AML-193 (cell line): ENCODE measurements at regions not wholly inside any gene's neighbourhood (a gene's known extent, or its start where the extent isn't known, plus 50 kb on each side); places are given as distances from the start of the nearest gene placed in this dataset.

Experiments
- DNase-seq, 2 experiments: peaks; one replicate each; lab custom pipeline; 2025; lab: John Stamatoyannopoulos, UW

DNA sequence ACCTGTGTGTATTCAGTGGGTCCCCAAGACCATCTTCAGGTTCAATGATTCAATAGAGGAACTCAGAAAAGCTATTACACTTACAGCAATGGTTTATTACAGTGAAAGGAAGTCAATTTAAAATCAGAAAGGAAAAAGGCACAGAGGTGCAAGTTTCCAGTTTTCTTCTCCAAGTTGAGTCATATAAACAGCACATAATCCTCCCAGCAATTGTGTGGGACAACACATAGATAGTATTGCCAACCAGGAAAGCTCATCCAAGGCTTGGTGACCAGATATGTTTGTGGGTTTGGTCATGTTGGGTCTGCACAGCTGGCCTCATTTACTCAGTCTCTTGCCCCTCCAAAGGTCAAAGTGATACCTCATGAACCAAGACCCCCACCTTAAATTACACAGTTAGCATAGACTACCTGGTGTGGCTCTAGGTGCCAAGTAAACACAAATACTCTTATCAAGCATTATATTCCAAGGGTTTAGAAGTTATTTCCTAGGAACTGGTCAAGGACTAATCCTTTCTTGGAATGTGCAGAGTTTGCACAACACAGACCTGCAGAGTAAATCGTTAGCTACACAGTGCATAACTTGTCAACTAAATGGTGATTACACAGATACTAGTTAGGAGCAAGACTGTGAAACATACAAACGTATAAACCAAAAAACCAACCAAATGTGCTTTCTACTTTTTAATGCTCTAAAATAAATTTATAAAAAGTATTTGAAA, 777.3 kb downstream of the PCDH18 start:
- no peak for DNase-seq

DNA sequence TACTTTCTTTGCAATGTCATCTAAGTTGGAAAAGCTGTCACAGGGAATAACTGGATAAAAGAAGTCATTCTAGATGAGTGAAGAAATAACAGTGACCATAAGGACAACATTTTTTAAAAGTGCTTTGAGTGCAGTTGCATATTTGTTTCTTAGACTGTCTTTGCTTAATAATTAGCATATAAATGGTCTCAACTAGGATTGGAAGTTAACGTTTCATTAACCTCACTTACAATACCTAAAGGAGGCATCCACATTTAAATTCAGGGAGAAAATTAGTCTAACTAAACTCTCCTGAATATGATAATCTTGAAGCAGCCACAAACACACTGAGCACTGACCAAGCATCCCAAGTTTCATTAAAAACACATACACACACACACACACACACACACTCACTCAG, 780.7 kb downstream of the PCDH18 start:
- DNase-seq: no peak

DNA sequence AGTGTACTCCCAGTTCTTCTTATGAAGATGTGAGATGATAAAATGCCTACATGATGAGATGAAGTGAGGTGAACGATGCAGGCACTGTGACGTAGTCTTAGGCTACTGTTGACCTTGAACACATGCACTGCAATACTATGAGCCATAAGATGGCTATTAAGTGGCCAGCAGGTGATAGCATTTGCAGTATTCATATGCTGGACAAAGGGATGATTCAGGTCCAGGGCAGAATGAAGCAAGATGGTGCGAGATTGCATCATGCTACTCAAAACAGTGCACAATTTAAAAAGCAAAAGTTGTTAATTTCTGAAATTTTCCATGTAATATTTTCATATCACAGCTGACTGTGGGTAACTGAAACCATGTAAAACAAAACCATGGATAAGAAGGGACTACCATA, 781.4 kb downstream of the PCDH18 start:
- DNase-seq: no peak

DNA sequence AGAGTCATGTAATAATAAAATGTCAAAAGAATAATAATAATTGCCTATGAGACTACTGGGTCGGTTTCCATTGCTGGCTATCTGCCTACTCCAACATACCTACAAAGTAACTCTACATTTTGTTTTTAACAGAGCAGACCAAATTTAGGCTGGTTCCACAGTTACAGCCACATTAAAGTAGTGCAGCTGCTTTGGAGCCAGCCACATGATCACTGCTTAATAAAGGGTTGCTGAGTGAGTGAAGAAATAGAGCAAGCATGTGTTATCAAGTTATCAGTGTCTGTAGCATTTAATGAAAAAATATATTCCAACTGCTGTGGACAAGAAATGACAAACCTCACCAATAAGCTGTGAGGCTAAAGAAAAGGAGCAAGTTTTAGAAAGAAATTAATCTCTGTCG, 782.3 kb downstream of the PCDH18 start:
- DNase-seq: no peak

DNA sequence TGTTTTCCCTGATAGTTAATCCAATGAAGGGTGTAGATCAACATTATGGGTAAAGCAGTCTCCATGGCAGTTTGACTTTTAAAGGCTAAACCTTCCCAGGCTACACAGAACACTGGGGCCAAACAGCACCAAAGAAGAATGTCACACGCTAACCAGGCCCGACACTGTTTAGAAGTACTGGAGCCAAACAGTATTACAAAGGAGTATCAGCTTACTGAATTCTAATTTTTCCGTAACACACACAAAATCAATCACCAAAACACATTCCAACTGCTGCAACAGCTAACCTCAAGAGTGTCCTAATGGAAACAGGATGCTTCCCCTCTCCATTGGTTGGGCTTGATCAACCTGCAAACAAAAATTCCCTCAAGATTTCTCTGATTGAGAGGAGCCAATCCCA, 783.5 kb downstream of the PCDH18 start:
- no peak for DNase-seq

DNA sequence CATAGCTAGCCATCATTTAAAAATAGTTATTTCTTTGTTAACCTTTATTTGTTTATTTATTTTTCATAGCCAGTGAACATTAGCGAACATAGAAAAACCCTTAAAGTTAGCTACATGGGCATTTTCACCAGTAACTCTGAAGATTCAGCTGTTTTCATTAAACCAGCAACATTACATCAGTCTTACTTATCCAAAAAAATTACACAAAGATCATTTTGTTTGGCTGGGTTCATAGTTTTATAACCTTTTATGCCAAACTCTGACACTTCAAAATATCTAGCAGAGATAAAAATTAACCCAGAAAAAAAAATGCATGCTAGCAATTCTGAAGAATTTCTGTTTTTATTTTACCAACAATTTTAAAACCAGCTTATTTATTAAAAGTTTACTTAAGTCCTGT, 784.1 kb downstream of the PCDH18 start:
- DNase-seq: no peak

DNA sequence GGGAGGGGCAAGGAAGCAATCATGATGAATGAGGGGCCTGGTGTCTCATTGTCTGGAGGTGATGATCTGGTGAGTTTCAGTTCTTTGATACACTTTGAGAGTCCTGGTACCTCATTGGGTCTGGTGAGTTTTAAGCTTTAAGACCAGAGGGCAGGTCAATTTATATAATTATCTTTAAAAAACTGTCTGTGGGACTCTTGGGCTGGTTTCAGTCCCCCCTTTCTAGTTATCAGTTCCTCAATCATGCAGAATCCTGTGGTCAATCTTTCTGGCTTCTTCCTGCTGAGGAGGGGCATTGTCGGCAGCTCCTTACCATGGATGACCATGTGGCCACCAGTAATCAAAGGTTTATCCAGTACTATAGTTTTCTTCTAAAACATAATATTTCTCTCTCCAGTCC, 789.1 kb downstream of the PCDH18 start:
- no peak for DNase-seq

DNA sequence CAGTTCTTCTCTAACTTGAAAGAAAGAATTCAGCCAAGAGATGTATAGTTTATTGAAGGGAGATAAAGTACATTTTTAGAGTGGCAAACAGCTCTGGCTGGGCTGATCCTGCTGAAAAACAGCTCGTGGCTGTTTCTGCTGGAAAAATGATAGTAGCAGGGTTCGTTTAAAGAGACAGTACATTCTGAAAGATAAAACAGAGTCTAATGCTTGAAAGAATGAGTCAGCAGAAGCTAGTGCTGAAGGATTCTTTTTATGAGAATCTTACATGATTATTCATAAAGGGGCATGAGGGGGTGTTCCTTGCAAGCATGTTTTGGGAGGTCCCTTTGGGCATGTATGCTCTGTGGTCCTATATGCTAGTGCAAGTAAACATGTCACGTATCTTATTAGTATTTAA, 790.0 kb downstream of the PCDH18 start:
- DNase-seq: no peak

DNA sequence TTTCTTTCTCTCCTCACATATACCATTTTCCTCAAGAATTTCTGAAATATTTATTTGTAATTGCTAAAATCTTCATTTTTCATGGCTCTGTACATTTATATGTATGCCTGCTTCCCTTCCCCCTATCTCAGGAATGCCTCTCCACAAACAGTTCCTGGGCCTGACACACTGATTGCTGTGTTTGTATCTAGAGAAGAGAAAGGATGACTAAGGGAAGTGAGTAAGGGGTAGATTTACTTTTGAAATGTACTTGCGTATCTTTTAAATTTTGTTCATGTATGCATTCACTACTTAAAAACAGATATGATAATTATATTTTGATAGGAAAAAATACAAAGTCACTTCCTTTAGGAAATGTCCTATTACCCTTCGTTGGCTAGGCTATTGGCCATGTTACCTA, 790.8 kb downstream of the PCDH18 start:
- DNase-seq: no peak

DNA sequence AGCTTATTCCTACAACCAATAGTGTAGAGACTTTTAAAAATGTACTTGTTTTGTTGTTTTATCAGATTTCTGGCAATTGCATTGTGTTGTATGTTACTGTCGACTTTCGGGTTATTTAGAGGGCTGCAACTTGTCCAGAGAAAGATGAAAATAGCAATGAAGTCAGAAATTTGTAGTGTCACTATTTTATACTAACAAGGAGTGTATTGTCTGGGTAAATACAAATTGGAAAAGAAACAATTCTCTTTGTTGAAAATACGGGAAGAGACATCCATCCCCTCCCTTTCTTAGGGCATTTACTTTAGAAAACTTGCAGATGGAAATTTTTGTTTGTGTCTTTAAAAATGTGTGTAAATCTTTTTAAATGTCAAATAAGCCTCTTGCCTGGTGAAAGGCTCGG, 792.0 kb downstream of the PCDH18 start:
- no peak for DNase-seq

DNA sequence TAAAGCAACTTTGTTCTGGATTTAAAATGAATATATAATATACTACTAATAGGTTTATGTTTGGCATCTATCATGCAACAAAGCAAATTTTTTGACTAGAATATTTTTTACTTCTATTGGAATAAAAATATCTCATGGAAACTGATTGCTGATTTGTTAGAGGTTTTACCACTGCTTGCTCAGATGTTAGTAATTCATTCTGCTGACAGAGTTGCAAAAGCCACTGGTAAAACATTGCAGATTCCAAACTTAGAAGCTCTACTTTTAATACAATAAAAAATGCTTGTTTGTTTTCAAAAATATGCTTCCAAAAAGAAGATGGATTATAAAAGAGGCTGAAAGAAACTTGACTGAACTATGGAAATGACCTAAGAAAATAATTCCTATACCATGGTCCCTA, 795.2 kb downstream of the PCDH18 start:
- no peak for DNase-seq

DNA sequence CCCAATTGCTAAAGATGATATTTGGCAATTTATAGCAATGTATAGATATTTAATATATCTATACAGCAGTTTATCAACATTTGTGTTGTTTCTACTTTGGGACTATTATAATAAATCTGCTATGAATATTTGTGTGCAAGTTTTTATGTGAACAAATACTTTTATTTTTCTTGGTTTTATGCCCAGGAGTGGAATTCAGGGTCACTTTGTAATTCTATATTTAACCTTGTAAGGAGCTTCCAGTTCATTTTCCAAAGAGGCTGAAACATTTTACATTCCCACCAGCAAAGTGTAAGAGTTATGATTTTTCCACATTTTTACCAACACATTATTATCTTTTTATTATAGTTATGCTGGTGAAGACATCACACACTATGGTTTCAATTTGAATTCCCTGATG, 801.3 kb downstream of the PCDH18 start:
- DNase-seq: no peak

DNA sequence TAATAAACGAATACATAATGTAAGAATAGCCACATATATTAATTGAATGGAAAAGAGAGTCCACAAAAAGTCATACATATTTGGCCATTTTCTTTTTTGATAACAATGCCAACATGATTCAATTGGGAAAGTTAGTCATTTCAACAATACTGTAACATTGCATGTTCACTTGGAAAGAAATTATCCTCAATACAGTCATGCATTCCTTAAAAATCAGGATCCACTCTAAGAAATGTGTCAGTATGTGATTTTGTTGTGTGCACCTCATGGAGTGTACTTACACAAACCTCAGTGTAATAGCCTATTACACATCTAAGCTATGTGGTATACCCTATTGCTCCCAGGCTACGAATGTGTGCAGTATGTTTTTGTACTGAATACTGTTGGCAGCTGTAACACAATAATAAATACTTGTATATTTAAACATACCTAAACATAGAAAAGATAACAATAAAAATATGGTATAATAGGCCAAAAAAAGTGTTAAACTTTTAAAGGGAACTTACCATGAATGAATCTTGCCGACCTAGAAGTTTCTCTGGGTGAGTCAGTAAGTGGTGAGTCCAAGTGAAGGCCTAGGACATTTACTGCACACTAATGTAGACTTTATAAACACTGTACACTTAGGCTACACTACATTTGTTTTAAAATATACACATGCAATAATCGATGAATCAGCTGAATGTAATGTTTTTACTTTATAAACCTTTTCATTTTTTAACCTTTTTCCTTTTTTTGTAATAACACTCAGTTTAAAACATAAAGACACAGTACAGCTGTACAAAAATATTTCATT, 806.8 kb downstream of the PCDH18 start:
- no peak for DNase-seq

DNA sequence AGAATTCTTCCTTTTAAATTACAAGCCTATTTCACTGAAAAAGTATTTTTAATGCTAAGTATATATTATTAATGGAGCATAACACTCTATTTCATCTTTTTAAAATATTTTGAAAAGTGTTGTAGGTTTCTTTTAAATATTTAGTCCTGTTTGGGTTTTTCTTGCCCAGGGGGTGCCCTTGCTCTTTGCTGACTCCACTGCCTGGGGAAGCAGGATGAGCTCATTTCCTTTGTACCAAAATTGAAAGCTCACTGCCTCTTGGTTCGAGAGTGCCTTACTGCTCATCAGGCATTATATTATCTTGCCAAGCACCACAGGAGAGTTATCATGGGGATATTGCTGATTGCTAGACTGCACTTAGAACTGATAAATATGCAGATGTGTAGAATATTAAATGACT, 819.2 kb downstream of the PCDH18 start:
- no peak for DNase-seq

DNA sequence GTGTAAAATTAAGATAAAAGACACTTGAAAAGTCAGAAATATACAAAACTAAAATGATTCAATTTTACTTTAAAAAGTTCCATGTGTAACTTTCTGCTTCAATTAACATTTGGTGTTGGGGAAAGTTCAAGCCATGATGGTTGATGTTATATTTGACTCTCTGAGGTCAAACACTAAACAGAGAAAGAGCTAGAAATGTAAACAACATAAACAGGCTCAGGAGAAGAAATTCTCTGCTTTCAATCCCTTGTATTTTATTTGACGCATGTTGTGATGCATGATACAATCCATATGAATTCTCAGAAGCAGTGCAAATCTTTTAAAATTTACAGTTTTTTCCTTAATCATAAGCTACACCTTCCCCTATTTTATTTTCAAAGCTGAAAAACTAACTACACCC, 822.4 kb downstream of the PCDH18 start:
- DNase-seq: no peak

DNA sequence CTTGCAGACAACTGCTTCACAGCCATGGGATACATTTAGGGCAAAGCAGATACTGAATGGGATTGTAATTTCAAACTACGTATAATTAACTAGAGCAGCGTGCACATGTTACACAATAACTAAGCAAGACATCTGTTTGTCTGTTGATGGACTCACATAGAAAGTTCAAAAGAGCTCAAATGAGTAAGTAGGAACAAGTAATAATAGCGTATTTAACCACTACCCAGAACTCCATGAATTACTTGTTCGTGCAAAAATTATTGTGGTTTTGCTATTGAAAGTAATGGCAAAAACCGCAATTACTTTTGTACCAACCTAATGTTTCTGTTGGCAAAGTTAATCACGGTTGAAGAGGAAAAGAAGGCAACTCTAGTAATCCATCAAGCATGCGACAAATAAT, 825.4 kb downstream of the PCDH18 start:
- no peak for DNase-seq

DNA sequence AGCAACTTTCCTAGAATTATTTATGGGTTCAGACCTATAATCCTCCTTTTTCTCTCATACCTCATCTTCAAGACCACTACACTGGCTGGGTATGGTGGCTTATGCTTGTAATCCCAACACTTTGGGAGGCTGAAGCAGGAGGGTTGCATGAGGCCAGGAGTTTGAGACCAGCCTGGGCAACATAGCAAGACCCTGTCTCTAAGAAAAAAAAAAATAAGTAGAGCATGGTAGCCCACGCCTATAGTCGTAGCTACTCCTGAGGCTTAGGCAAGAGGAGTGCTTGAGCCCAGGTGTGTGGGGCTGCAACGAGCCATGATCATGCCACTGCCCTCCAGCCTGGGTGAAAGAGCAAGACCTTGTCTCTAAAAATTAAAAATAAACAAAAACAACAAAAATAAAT, 832.4 kb downstream of the PCDH18 start:
- DNase-seq: no peak

DNA sequence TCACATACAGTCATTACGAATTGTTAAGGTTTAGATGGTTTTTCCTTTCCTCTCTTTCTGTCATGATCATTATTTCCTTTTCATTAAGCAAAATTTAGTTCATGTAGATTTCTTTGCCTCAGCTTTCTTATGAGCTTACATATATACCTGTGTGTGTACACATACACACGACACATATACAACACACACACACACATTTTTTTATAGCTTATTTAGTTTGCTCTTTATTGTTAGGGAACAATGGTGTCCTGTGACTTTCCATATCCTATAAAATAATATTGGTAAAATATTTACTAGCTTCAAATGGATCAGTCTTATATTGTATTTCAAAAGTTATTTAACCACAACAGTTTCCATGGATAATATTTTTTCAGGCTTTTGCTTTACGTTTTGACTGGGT, 840.7 kb downstream of the PCDH18 start:
- no peak for DNase-seq

DNA sequence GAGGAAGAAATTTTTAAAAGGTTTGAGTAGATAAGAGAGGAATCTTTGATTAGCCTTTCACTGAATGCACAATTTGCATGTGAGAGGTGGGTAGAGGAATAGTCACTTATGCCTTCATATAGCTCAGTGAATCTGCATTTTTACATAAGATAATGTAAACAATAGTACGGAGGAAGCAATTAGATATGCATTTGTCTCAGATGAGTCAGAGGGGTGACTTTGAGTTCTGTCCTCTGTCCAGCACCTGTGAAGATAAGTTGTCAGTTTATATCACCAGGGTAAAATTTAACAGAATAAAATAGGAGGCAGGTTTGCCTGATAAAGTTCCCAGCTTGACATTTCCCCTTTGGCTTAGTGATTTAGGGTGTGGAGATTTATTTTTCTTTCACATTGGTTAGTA, 841.9 kb downstream of the PCDH18 start:
- no peak for DNase-seq

DNA sequence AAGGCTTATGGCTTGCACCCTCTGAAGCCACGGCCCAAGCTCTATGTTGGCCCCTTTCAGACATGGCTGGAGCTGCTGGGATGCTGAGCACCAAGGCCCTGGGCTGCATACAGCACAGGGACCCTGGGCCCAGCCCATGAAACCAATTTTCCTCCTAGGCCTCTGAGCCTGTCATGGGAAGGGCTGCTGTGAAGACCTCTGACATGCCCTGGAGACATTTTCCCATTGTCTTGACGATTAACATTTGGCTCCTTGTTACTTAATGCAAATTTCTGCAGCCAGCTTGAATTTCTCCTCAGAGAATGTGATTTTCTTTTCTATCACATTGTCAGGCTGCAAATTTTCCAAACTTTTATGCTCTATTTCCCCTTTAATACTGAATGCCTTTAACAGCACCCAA, 844.7 kb downstream of the PCDH18 start:
- DNase-seq: no peak

DNA sequence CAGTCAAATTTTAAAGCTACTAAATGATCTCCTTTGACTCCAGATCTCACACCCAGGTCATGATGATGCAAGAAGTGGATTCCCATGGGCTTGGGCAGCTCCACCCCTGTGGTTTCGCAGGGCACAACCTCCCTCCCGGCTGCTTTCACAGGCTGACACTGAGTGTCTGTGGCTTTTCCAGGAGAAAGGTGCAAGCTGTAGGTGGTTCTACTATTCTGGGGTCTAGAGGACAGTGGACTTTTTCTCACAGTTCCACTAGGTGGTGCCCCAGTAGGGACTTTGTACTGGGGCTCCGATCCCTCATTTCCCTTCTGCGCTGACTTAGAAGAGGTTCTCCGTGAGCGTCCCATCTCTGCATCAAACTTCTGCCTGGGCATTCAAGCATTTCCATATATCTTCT, 845.2 kb downstream of the PCDH18 start:
- no peak for DNase-seq

DNA sequence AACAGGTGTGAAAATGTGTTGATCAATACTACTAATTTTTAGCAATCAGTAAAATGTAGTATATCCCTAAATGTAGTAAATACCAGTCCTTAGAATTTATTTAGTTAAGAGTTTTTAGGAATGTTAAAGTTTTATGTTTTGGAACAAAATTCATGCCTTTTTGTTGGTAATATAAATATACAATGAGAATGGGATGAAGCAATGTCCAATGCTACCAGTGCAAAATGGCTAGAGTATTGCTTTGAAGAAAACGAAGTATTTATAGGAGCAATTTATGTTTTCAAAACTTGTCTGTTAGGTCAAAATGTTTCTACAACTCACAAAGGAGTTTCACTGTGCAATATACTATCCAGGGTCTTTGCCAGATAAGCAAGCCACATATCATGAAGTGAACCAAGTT, 851.5 kb downstream of the PCDH18 start:
- DNase-seq: no peak

DNA sequence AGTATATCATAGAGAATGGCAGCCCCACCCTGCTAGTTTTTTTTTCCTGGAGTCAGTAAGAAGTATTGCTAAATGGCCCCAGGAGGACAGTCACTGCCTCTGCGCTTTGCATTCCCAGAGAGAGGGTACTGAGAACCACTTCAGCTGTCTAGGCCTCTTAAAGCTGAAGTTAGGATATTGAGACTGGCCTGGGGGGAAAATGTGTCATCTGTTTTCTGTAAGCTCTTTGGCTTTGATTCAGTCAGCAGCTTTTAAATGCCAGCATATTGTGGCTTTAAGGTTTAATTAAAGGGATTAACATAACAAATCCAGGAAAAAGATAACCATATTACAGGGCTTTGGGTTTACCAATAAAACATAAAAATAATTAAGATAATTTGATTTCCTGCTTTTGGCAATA, 852.0 kb downstream of the PCDH18 start:
- DNase-seq: no peak

DNA sequence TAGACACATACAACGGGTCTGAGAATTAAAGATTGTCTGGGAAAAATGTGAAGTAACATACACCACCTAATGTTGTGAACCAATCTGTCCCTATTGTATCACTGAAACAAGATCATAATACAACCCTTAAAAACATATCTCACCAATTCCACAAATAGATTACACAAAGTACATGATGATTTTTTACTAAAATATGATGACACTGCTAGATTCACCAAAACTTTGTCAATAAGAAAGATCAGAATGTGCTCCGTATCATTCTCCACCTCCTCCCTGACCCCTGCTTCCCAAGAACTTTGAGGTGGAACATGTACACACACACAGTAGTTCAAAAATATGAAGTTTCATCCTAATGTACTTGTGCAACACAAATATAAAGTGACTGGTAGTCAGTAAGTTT, 862.0 kb downstream of the PCDH18 start:
- no peak for DNase-seq
